Activated naive CD4-positive, alpha-beta T cell treated with anti-CD3 and anti-CD28 coated beads, Interleukin-2, amount 10 ng/mL, durations not matched to agents 7 days and 5 days (primary cell): ENCODE measurements at regions not wholly inside any gene's neighbourhood (a gene's known extent, or its start where the extent isn't known, plus 50 kb on each side); places are given as distances from the start of the nearest gene placed in this dataset.
"Not testable (repeated sequence)": the region's sequence is repeated elsewhere in the genome, so short reads cannot be mapped to it uniquely, and the experiment has no call there.

Experiments used
- CTCF ChIA-PET: fragments of 350-600 bp; sonication (Branson Sonifier 250); formaldehyde crosslinking; loops from one replicate; lab custom pipeline; 2021; ENCODE audit warnings: antibody characterized with exemption; lab: Charles Lee
- DNase-seq: peaks from one replicate; pipeline ENCODE4 v3.0.0-alpha.2; 2020
- H3K27ac Mint-ChIP-seq: one replicate; pipeline ENCODE4 v1.8.0; 2021; ENCODE audit warnings: mild to moderate bottlenecking, moderate library complexity, mixed read lengths
- H3K27me3 Mint-ChIP-seq: one replicate; pipeline ENCODE4 v1.8.0; 2021; ENCODE audit warnings: mild to moderate bottlenecking, mixed read lengths
- H3K36me3 Mint-ChIP-seq: one replicate; pipeline ENCODE4 v1.8.0; 2021; ENCODE audit warnings: mixed read lengths
- H3K4me1 Mint-ChIP-seq: one replicate; pipeline ENCODE4 v1.8.0; 2021; ENCODE audit warnings: mixed read lengths
- H3K4me3 Mint-ChIP-seq: one replicate; pipeline ENCODE4 v1.8.0; 2021; ENCODE audit warnings: mild to moderate bottlenecking, moderate library complexity, mixed read lengths
- H3K9me3 Mint-ChIP-seq: one replicate; pipeline ENCODE4 v1.8.0; 2021; ENCODE audit warnings: mixed read lengths

- Mint-ChIP-seq H3K27me3 (peaks cover 26% of the 10 kb centered on the region), H3K27ac (no peak overlapping the region), H3K9me3 (no peaks in the 10 kb centered on the region), H3K4me3 (no peak overlapping the region), H3K36me3 (no peaks in the 10 kb centered on the region), H3K4me1 (no peaks in the 10 kb centered on the region)
- DNase-seq = no peak
- CTCF ChIA-PET = no interaction called here
Measured at GRCh38 chr15:62323353-62323890, 158.3 kb upstream of the C2CD4B start.

GRCh38 chr15:62324382-62324781 lies 159.3 kb upstream of the C2CD4B start:
- H3K4me3 Mint-ChIP-seq = no peak overlapping the region
- no peak for DNase-seq

GRCh38 chr15:62325597-62325996 lies 160.5 kb upstream of the C2CD4B start:
- CTCF ChIA-PET = no interaction called here
- no peaks in the 10 kb centered on the region for H3K36me3 Mint-ChIP-seq
- no peak for DNase-seq
- H3K27me3 Mint-ChIP-seq = peaks cover 24% of the 10 kb centered on the region
- H3K4me1 Mint-ChIP-seq = no peaks in the 10 kb centered on the region
- H3K4me3 Mint-ChIP-seq = no peak overlapping the region
- no peaks in the 10 kb centered on the region for H3K9me3 Mint-ChIP-seq
- no peak overlapping the region for H3K27ac Mint-ChIP-seq

More at GRCh38 chr15:62324382-62324781, 159.3 kb upstream of the C2CD4B start:
- Mint-ChIP-seq H3K4me1 (no peaks in the 10 kb centered on the region), H3K27ac (no peak overlapping the region), H3K36me3 (no peaks in the 10 kb centered on the region), H3K9me3 (no peaks in the 10 kb centered on the region), H3K27me3 (peaks cover 24% of the 10 kb centered on the region)
- CTCF ChIA-PET = no interaction called here

- no peaks in the 10 kb centered on the region for H3K9me3 Mint-ChIP-seq
- peaks cover 24% of the 10 kb centered on the region for H3K27me3 Mint-ChIP-seq
- no peak overlapping the region for H3K4me3 Mint-ChIP-seq
- H3K36me3 Mint-ChIP-seq = no peaks in the 10 kb centered on the region
- no peak overlapping the region for H3K27ac Mint-ChIP-seq
- H3K4me1 Mint-ChIP-seq = no peaks in the 10 kb centered on the region
- no peak for DNase-seq
- CTCF ChIA-PET = no interaction called here
Measured at GRCh38 chr15:62326460-62327011, 161.5 kb upstream of the C2CD4B start.

GRCh38 chr15:62327406-62327805 lies 162.3 kb upstream of the C2CD4B start:
- Mint-ChIP-seq H3K27ac (no peak overlapping the region), H3K4me1 (no peaks in the 10 kb centered on the region), H3K9me3 (no peaks in the 10 kb centered on the region), H3K4me3 (no peak overlapping the region), H3K27me3 (peaks cover 23% of the 10 kb centered on the region), H3K36me3 (no peaks in the 10 kb centered on the region)
- CTCF ChIA-PET = no interaction called here
- no peak for DNase-seq

GRCh38 chr15:62332472-62332871 lies 167.4 kb upstream of the C2CD4B start:
- H3K27ac Mint-ChIP-seq, CTCF ChIA-PET, H3K36me3 Mint-ChIP-seq, H3K27me3 Mint-ChIP-seq, H3K4me1 Mint-ChIP-seq, H3K4me3 Mint-ChIP-seq, H3K9me3 Mint-ChIP-seq, DNase-seq: not testable (repeated sequence)

GRCh38 chr15:62334536-62334935 lies 169.5 kb upstream of the C2CD4B start:
- DNase-seq = no peak
- Mint-ChIP-seq H3K27me3 (peaks cover 5% of the 10 kb centered on the region), H3K9me3 (no peaks in the 10 kb centered on the region), H3K4me1 (no peaks in the 10 kb centered on the region), H3K27ac (no peak overlapping the region), H3K36me3 (no peaks in the 10 kb centered on the region), H3K4me3 (no peak overlapping the region)
- CTCF ChIA-PET = no interaction called here

GRCh38 chr15:62337934-62338333 lies 172.8 kb upstream of the C2CD4B start:
- H3K36me3 Mint-ChIP-seq = no peaks in the 10 kb centered on the region
- no peak for DNase-seq
- H3K9me3 Mint-ChIP-seq = no peaks in the 10 kb centered on the region
- H3K27me3 Mint-ChIP-seq = peaks cover 5% of the 10 kb centered on the region
- CTCF ChIA-PET = no interaction called here
- no peaks in the 10 kb centered on the region for H3K4me1 Mint-ChIP-seq
- H3K27ac Mint-ChIP-seq = no peak overlapping the region
- H3K4me3 Mint-ChIP-seq = no peak overlapping the region

- Mint-ChIP-seq H3K9me3 (no peaks in the 10 kb centered on the region), H3K4me1 (no peaks in the 10 kb centered on the region), H3K4me3 (no peak overlapping the region), H3K27me3 (peaks cover 5% of the 10 kb centered on the region), H3K27ac (no peak overlapping the region), H3K36me3 (no peaks in the 10 kb centered on the region)
- CTCF ChIA-PET = no interaction called here
- DNase-seq = no peak
Measured at GRCh38 chr15:62338497-62338896, 173.4 kb upstream of the C2CD4B start.

GRCh38 chr15:62342959-62343358 lies 177.9 kb upstream of the C2CD4B start:
- no peak overlapping the region for H3K4me3 Mint-ChIP-seq
- CTCF ChIA-PET = no interaction called here
- no peak overlapping the region for H3K27ac Mint-ChIP-seq
- H3K27me3 Mint-ChIP-seq = peaks cover 5% of the 10 kb centered on the region
- peaks cover 7% of the 10 kb centered on the region for H3K4me1 Mint-ChIP-seq
- H3K36me3 Mint-ChIP-seq = no peaks in the 10 kb centered on the region
- no peaks in the 10 kb centered on the region for H3K9me3 Mint-ChIP-seq
- DNase-seq = no peak

GRCh38 chr15:62343397-62343796 lies 178.3 kb upstream of the C2CD4B start:
- Mint-ChIP-seq H3K9me3 (no peaks in the 10 kb centered on the region), H3K4me1 (peaks cover 10% of the 10 kb centered on the region), H3K27ac (no peak overlapping the region), H3K4me3 (no peak overlapping the region), H3K27me3 (peaks cover 5% of the 10 kb centered on the region), H3K36me3 (no peaks in the 10 kb centered on the region)
- no peak for DNase-seq
- CTCF ChIA-PET = interaction anchor here (1.1 kb wide), 1 partner anchor 508 kb away, joined by 3 read pairs; no protein-coding TSS in a partner anchor

- Mint-ChIP-seq H3K36me3 (no peaks in the 10 kb centered on the region), H3K4me1 (peaks cover 14% of the 10 kb centered on the region), H3K9me3 (no peaks in the 10 kb centered on the region), H3K27ac (no peak overlapping the region), H3K4me3 (peak overlapping the region; percentile 49), H3K27me3 (peaks cover 5% of the 10 kb centered on the region)
- CTCF ChIA-PET = interaction anchor here (0.7 to 1.1 kb wide), 4 partner anchors 38 to 510 kb away, joined by 3 to 4 read pairs (median 3); no protein-coding TSS in a partner anchor
- peak; percentile 68 for DNase-seq
Measured at GRCh38 chr15:62344806-62345539, 179.9 kb upstream of the C2CD4B start.

- CTCF ChIA-PET = no interaction called here
- no peak overlapping the region for H3K4me3 Mint-ChIP-seq
- DNase-seq = no peak
- H3K27ac Mint-ChIP-seq = no peak overlapping the region
- no peaks in the 10 kb centered on the region for H3K36me3 Mint-ChIP-seq
- peaks cover 14% of the 10 kb centered on the region for H3K4me1 Mint-ChIP-seq
- no peaks in the 10 kb centered on the region for H3K9me3 Mint-ChIP-seq
- peaks cover 15% of the 10 kb centered on the region for H3K27me3 Mint-ChIP-seq
Measured at GRCh38 chr15:62346168-62346567, 181.1 kb upstream of the C2CD4B start.

- CTCF ChIA-PET = interaction anchor here (0.5 kb wide), 1 partner anchor 47 kb away, joined by 3 read pairs; no protein-coding TSS in a partner anchor
- Mint-ChIP-seq H3K27ac (no peak overlapping the region), H3K4me1 (peaks cover 14% of the 10 kb centered on the region), H3K36me3 (no peaks in the 10 kb centered on the region), H3K9me3 (no peaks in the 10 kb centered on the region), H3K27me3 (peaks cover 28% of the 10 kb centered on the region), H3K4me3 (no peak overlapping the region)
- DNase-seq = no peak
Measured at GRCh38 chr15:62348118-62348517, 183.0 kb upstream of the C2CD4B start.

- no peak overlapping the region for H3K4me3 Mint-ChIP-seq
- H3K27me3 Mint-ChIP-seq = peaks cover 32% of the 10 kb centered on the region
- CTCF ChIA-PET = interaction anchor here (0.5 kb wide), 1 partner anchor 47 kb away, joined by 3 read pairs; no protein-coding TSS in a partner anchor
- H3K9me3 Mint-ChIP-seq = no peaks in the 10 kb centered on the region
- DNase-seq = no peak
- no peaks in the 10 kb centered on the region for H3K36me3 Mint-ChIP-seq
- H3K27ac Mint-ChIP-seq = no peak overlapping the region
- peaks cover 14% of the 10 kb centered on the region for H3K4me1 Mint-ChIP-seq
Measured at GRCh38 chr15:62348623-62349022, 183.5 kb upstream of the C2CD4B start.
